OCI-LY3 (cell line): ENCODE measurements at regions not wholly inside any gene's neighbourhood (a gene's known extent, or its start where the extent isn't known, plus 50 kb on each side); places are given as distances from the start of the nearest gene placed in this dataset.

ENCODE experiments used
- H2AFZ ChIP-seq: fragments of 200-600, 300-600 bp; shearing (Covaris generic); 2 replicates; pipeline ENCODE4 v1.6.0; 2014; ENCODE audit warnings: antibody characterized with exemption, low read depth, low read length
- H3K27ac ChIP-seq: fragments of 200-600, 300-600 bp; sonication (generic); 2 replicates; pipeline ENCODE4 v1.5.1; 2014; ENCODE audit warnings: mild to moderate bottlenecking, low read length, moderate library complexity, mixed read lengths
- H3K27me3 ChIP-seq: fragments of 200-600, 300-600 bp; sonication (generic); 2 replicates; pipeline ENCODE4 v1.6.1; 2014; ENCODE audit warnings: low read depth, low read length, mixed read lengths
- H3K36me3 ChIP-seq: fragments of 200-600, 300-600 bp; sonication (generic); replicated peaks from 2 replicates; pipeline ENCODE3; 2014; ENCODE audit warnings: low read depth, low read length, mixed read lengths
- H3K4me1 ChIP-seq: fragments of 300-600, 200-600 bp; sonication (generic); 2 replicates; pipeline ENCODE4 v1.6.1; 2014; ENCODE audit warnings: low read length, mixed read lengths
- H3K4me2 ChIP-seq: fragments of 200-600, 300-600 bp; sonication (generic); 2 replicates; pipeline ENCODE4 v1.6.1; 2014; ENCODE audit warnings: low read length, mixed read lengths
- H3K4me3 ChIP-seq: fragments of 300-600, 200-600 bp; sonication (generic); 2 replicates; pipeline ENCODE4 v1.5.1; 2014; ENCODE audit warnings: antibody characterized with exemption, mild to moderate bottlenecking, low read length, moderate library complexity
- H3K79me2 ChIP-seq: fragments of 300-600, 200-600 bp; shearing (Covaris generic); 2 replicates; pipeline ENCODE4 v1.6.1; 2014; ENCODE audit warnings: mild to moderate bottlenecking, low read length, mixed read lengths
- H3K9ac ChIP-seq: fragments of 300-600, 200-600 bp; shearing (Covaris generic); 2 replicates; pipeline ENCODE4 v1.6.0; 2014; ENCODE audit warnings: mild to moderate bottlenecking, low read length, moderate library complexity
- H3K9me3 ChIP-seq: fragments of 200-600, 300-600 bp; shearing (Covaris generic); 2 replicates; pipeline ENCODE4 v1.6.1; 2014; ENCODE audit warnings: low read length, mixed read lengths; ENCODE audit not compliant: insufficient read depth
- H4K20me1 ChIP-seq: fragments of 200-600, 300-600 bp; sonication (generic); 2 replicates; pipeline ENCODE4 v1.6.1; 2016; ENCODE audit warnings: low read length, mixed read lengths; ENCODE audit not compliant: insufficient read depth
- CTCF ChIP-seq: fragments of 200-600, 300-600 bp; sonication (generic); IDR thresholded peaks from 2 replicates; pipeline ENCODE4 v1.5.1; 2014; ENCODE audit warnings: antibody characterized with exemption, low read length, low read depth
- EZH2phosphoT487 ChIP-seq: fragments of 200-600 bp; shearing (Covaris generic); IDR thresholded peaks from 2 replicates; pipeline ENCODE4 v1.6.1; 2018; ENCODE audit warnings: antibody characterized with exemption, mixed run types, low read depth

DNA sequence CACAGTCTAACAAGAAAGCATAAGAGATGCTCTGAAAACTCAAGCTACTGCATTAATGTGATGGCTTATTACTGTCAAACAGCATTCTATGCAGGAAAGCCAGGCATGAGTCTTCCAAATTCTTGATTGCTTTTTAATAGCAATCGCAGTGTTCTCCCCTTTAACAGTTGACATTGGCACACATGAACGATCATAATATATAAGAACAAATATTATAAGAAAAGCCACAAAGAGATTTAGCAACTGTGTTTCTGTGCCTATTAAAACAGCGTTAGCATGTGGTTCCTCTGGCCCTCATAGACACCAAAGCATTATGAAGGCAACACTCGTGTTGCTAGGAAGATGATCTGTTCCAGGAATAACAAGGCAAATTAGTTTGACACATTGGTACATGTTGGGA lies 245.0 kb downstream of the ACKR3 start:
- Histone ChIP-seq H3K4me1 (no peaks in the 10 kb centered on the region), H2AFZ (no peak overlapping the region), H3K9me3 (no peaks in the 10 kb centered on the region), H4K20me1 (no peaks in the 10 kb centered on the region), H3K4me2 (no peak overlapping the region), H3K27me3 (no peaks in the 10 kb centered on the region), H3K9ac (no peak overlapping the region), H3K36me3 (no peaks in the 10 kb centered on the region), H3K4me3 (no peak overlapping the region), H3K79me2 (no peaks in the 10 kb centered on the region), H3K27ac (no peak overlapping the region)
- TF ChIP-seq EZH2phosphoT487 (no peak), CTCF (no peak)

- no peak overlapping the region for H3K4me2 ChIP-seq
- no peak overlapping the region for H3K9ac ChIP-seq
- H3K4me3 ChIP-seq, result no peak overlapping the region
- no peaks in the 10 kb centered on the region for H3K9me3 ChIP-seq
- H3K36me3 ChIP-seq, result no peaks in the 10 kb centered on the region
- H3K4me1 ChIP-seq, result no peaks in the 10 kb centered on the region
- no peaks in the 10 kb centered on the region for H4K20me1 ChIP-seq
- no peak for TF ChIP-seq EZH2phosphoT487
- no peak for TF ChIP-seq CTCF
- no peaks in the 10 kb centered on the region for H3K79me2 ChIP-seq
- no peak overlapping the region for H2AFZ ChIP-seq
- no peak overlapping the region for H3K27ac ChIP-seq
- no peaks in the 10 kb centered on the region for H3K27me3 ChIP-seq
These were observed 246.1 kb downstream of the ACKR3 start for GRCh38 chr2:236815746-236816145.

DNA sequence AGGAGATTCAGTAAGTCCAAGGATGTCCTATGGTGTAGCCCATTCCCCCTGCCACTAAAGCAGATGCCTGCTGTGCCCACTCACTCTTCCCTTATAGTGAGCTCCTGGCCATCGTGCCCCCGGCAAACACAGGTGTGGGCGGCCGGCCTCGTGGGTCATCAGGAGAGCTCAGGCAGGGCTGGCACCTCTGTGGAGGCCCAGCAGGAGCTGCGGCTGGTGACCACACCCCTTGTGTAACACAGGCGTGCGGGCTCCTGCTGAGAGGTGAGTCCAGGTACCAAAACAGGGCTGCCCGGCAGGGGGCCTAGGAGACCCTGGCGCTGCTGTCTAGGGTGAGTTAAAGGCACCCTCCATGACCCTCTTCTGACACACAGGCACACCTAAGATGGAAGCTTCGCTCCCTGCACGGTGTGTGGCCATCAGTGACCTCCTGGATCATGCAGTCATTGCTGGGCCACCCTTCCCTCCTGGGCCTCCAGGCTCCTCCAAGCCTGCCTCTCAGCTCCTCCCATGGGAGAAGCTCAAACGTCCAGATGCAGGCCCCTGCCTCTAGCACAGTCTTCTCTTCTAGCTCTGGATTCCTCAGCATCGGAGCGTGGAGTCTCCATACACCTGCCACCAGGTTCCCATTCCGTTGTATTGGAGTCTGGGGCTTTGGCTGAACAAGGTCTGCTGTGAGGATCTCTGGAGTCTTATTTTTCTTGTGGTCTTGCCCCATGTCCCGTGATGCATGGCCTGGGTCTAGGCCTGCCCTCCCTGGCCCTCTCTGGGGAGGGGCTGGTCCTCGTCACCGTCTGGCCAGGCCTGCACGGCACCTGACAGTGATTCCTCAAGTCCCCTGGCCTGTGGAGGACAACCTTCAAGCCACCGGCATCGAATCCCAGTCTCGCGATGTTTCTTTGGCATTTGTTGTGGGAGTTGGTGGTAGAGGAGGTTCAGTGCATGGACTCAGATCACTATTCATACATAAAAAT lies 246.9 kb downstream of the ACKR3 start:
- no peaks in the 10 kb centered on the region for H3K36me3 ChIP-seq
- no peaks in the 10 kb centered on the region for H3K4me1 ChIP-seq
- no peaks in the 10 kb centered on the region for H3K9me3 ChIP-seq
- H3K4me2 ChIP-seq, result no peak overlapping the region
- no peak overlapping the region for H3K4me3 ChIP-seq
- no peak overlapping the region for H2AFZ ChIP-seq
- H3K79me2 ChIP-seq, result no peaks in the 10 kb centered on the region
- H3K27me3 ChIP-seq, result no peaks in the 10 kb centered on the region
- no peak overlapping the region for H3K27ac ChIP-seq
- no peak for TF ChIP-seq CTCF
- TF ChIP-seq EZH2phosphoT487, result no peak
- H4K20me1 ChIP-seq, result no peaks in the 10 kb centered on the region
- no peak overlapping the region for H3K9ac ChIP-seq

DNA sequence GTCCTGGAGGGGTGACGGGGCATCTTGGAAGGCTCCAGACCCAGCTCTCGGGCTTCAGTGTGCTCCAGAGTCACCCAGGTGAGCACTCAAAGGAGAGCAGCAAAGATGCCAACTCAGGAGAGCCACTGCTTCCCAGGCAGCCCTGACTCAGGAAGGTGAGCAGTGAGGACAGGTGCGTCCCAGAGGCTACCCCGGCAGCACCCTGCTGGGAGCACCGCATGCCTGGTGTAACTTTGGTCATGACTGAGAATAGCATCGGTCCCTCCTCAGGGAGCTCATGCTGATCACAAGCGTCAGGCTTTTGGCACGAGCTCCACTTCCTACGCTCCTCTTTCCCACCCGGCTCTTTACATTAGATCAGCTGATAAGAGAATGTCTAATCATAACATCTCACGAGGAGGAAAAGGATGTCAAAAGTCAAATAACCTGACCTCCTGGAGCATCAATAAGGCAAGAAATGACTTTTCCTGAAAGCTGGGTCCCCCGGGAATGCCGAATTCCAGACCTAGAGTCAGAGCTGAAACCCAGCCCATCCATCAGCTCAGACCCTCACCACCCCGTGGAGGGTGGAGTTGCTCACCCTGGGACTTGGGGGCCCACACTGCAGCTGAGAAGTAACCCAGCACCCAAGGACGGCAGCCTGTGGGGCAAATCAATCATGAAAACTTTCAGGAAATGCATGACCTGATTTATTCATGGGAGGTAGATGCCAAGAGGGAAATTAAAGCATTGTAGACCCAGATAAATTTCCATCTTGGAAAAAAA lies 248.8 kb downstream of the ACKR3 start:
- TF ChIP-seq EZH2phosphoT487 (no peak), CTCF (no peak)
- Histone ChIP-seq H3K4me2 (no peak overlapping the region), H3K9ac (no peak overlapping the region)

More for the DNA sequence above, 248.8 kb downstream of the ACKR3 start:
- no peak overlapping the region for H3K4me3 ChIP-seq
- H3K79me2 ChIP-seq, result no peaks in the 10 kb centered on the region
- no peak overlapping the region for H2AFZ ChIP-seq
- no peaks in the 10 kb centered on the region for H3K27me3 ChIP-seq
- no peaks in the 10 kb centered on the region for H4K20me1 ChIP-seq
- no peaks in the 10 kb centered on the region for H3K9me3 ChIP-seq
- no peaks in the 10 kb centered on the region for H3K4me1 ChIP-seq
- no peaks in the 10 kb centered on the region for H3K36me3 ChIP-seq
- H3K27ac ChIP-seq, result no peak overlapping the region
